Bronchial epithelial cell (primary cell): ENCODE measurements at regions not wholly inside any gene's neighbourhood (a gene's known extent, or its start where the extent isn't known, plus 50 kb on each side); places are given as distances from the start of the nearest gene placed in this dataset.

Experiments
- DNase-seq: peaks from one replicate; pipeline ENCODE4 v3.0.0-alpha.2; 2010; ENCODE audit warnings: low read depth
- FAIRE-seq: peaks from 2 replicates; lab custom pipeline; 2011; peaks lifted over from hg19 to GRCh38; lab: Jason Lieb, UNC
- H3K27me3 ChIP-seq: 2 replicates; pipeline ENCODE4 v1.5.1; 2011; ENCODE audit warnings: low read length; ENCODE audit not compliant: control insufficient read depth, insufficient read depth
- H3K36me3 ChIP-seq: 2 replicates; pipeline ENCODE4 v1.5.1; 2011; ENCODE audit warnings: low read length; ENCODE audit not compliant: control insufficient read depth, insufficient read depth
- H3K4me3 ChIP-seq: 2 replicates; pipeline ENCODE4 v1.5.1; 2011; ENCODE audit warnings: mild to moderate bottlenecking, low read depth, low read length, control low read depth
- CTCF ChIP-seq: IDR thresholded peaks from 2 replicates; pipeline ENCODE4 v1.5.1; 2011; ENCODE audit warnings: mild to moderate bottlenecking, moderate library complexity, low read length, control low read depth, inconsistent platforms; ENCODE audit not compliant: insufficient read depth, severe bottlenecking

- no peaks in the 10 kb centered on the region for H3K36me3 ChIP-seq
- H3K27me3 ChIP-seq = peaks cover 2% of the 10 kb centered on the region
- DNase-seq (no peak), FAIRE-seq (no peak)
- H3K4me3 ChIP-seq = no peak overlapping the region
- no peak for TF ChIP-seq CTCF
Measured at GRCh38 chr5:82387819-82388166, 109.6 kb upstream of the RPS23 start.

GRCh38 chr5:82387001-82387818 is 109.1 kb upstream of the RPS23 start:
- FAIRE-seq (no peak), DNase-seq (peak; percentile 66)
- H3K36me3 ChIP-seq = no peaks in the 10 kb centered on the region
- peaks cover 2% of the 10 kb centered on the region for H3K27me3 ChIP-seq
- TF ChIP-seq CTCF = no peak
- no peak overlapping the region for H3K4me3 ChIP-seq

- FAIRE-seq (no peak), DNase-seq (no peak)
- Histone ChIP-seq H3K27me3 (peaks cover 2% of the 10 kb centered on the region), H3K4me3 (no peak overlapping the region), H3K36me3 (no peaks in the 10 kb centered on the region)
- no peak for TF ChIP-seq CTCF
Measured at GRCh38 chr5:82386576-82386975, 108.4 kb upstream of the RPS23 start.

- no peak for FAIRE-seq
- H3K4me3 ChIP-seq = no peak overlapping the region
- DNase-seq = no peak
- H3K27me3 ChIP-seq = peaks cover 2% of the 10 kb centered on the region
- no peaks in the 10 kb centered on the region for H3K36me3 ChIP-seq
- no peak for TF ChIP-seq CTCF
Measured at GRCh38 chr5:82384034-82384750, 106.0 kb upstream of the RPS23 start.

GRCh38 chr5:82381591-82381990 is 103.4 kb upstream of the RPS23 start:
- FAIRE-seq (no peak), DNase-seq (no peak)
- Histone ChIP-seq H3K4me3 (no peak overlapping the region), H3K27me3 (peaks cover 2% of the 10 kb centered on the region), H3K36me3 (no peaks in the 10 kb centered on the region)
- no peak for TF ChIP-seq CTCF
